NCI-H2227 treated with DMSO at 0.1 percent for 48 hours (cell line): ENCODE measurements at regions not wholly inside any gene's neighbourhood (a gene's known extent, or its start where the extent isn't known, plus 50 kb on each side); places are given as distances from the start of the nearest gene placed in this dataset.

Source experiments
- DNase-seq: peaks from one replicate; lab custom pipeline; 2025; lab: John Stamatoyannopoulos, UW

DNA sequence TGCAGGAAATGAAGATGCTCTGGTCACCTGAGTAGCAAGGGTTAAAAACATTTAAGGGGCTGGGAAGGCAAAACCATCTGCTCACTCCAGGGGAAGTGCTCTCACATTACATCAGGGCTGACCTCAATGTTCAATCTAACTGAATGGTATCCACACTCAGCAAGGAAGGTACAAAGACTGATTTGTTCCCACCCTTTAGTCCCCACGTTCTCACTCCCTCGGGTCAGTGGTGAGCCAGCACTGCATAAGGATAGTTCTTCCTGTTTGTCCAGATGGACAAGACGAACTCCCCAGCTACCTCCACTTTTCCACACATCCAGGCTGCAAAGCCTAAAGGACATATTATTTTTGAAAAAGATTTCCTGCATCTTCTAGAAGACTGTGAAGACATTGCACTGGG, 126.6 kb upstream of the SLC14A2 start:
- no peak for DNase-seq

DNA sequence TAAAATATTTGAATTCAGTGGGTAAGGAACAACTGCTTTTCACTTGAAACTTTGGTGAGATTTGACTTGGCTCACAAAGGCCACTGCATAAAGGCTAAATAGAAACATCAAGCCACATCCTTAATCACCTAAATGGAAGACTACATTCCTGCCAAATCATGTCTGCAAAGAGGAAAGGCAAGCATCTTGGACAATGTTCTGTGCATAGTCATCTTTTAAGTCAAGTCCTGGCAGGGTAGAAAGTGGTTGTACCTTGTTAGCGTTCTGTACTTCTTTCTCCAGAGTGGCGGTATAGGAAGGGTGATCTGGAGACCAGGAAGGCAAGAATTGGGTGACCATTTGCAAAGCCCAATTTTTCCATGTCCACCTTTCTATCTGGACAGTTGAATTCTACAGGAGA, 121.4 kb upstream of the SLC14A2 start:
- no peak for DNase-seq

DNA sequence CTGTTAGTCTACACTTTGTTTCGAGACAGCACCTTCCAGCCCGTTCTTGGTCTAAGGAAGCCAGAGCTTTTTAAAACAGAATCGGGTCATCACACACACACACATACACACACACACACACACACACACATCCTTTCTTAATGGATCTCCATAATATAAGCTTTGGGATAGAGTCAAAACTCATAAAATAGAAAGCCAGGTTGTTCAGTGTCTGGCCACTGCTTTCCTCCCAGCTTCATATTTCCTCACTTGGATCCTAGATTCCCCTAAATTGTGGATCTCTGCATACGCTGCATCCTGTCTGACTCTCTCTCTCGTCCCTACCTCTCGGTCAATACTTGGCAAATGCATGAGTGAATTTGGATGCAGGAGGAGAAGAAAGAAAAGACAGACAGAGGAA, 120.5 kb upstream of the SLC14A2 start:
- no peak for DNase-seq

DNA sequence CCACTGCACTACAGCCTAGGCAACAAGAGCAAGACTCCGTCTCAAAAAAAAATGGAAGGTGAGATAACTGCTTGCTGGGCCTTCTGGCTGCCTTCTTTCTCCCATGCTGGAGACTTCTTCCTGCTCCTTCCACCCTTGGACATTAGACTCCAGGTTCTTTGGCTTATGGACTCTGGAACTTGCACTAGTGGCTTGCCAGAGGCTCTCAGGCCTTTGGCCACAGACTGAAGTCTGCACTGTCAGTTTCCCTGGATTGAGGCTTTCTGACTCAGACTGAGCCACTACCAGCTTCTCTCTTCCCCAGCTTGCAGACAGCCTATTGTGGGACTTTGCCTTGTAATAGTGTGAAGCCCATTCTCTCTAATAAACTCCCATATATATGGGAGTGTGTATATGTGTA, 118.5 kb upstream of the SLC14A2 start:
- no peak for DNase-seq

DNA sequence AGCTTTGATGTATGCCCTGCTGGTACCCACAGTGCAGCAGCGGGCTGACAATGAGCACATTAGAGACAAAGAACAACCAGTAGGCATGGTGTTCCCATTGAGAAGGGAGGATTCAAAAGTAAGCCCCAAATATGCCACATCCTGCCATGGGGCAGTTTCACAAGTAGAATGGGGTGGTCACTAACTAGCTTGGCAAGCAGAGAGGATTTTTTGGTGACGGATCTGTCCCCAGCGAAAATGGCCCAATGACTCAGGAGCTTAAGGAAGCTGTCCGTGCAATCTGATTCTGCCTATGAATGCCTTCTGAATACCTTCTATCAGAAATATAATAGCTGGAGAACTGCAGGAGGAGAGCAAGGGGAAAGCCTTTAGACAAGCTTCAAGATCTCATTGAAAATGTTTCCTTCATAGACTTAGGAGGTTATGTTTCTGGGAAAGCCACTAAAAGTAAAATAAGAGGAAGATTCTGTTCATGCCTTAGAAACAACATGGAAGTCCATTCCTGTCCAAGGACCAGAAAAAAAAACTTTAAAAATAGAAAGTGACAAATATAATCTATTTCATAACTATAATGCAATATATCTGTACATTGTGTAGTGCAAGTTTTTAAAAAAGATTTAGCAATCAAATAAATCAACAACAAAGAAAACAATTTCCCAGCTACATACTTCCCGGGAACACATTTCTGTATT, 117.5 kb upstream of the SLC14A2 start:
- DNase-seq: no peak

DNA sequence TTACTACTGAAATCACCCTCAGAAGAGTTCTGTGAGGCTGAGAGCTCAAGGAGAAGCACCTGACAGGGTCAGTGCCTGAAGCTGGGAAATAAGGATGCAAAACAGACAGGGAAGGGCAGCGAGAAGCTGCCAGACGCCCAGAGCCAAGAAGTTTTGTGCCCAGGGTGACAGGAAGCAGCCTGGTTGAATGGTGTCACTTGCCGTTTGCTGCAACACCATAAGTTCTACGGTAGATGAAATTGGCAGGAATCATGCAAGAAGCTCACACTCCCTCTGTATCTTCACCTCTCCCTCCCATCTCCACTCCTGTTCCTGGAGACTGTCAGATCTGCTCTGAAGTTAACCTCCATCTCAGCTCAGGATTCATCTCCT, 117.0 kb upstream of the SLC14A2 start:
- no peak for DNase-seq

DNA sequence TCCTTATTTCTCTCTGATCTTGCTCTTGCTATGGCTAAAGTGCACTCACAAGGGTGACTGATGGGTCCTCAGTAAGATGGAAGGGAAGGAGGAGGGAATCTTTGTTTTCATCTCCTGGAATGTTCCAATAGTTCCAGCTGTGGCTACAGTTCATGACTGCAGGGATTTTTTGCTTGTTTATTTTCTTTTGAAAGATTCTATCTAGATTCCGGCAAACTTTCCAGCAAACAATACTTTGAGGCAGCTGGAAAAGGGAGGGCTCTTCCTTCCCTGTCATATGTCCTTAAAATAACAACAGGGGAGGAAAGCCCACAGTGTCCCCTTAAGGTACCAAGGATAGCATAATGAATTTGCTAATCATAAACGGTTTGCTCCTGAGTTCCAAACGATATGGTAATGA, 111.3 kb upstream of the SLC14A2 start:
- DNase-seq: no peak

DNA sequence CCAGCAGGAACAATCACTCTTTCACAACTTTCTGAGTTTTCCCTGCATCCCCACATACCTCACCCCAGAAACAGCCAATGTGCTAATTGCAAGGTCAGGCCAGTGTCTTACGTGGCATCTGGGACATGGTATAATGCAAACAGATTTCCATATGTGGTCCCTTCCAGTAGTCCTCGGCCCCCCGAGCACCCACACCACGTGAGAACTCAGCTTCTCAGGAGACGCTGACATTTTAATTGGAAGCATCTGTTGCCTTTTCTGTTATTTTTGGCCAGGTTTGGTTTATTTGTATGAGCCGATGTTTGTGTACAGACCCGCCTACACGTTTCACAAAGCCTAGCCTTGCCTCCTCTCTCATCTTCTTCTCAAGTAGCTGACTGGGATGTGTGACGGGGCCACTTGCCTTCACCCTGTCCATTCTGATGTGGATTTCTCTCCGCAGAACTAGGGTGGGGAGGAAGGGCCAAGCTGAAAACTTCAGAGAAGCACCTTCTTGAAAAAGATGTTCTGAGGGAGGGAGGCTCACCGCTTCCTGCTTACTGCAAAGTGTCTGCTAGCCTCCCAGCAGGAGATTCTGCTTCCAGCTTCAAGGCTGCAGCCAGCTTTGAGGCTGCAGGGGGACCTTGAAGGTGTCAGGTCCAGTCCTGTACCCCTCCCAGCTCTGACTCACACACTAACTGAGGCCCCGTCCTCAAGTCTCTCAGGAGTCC, 109.6 kb upstream of the SLC14A2 start:
- no peak for DNase-seq

DNA sequence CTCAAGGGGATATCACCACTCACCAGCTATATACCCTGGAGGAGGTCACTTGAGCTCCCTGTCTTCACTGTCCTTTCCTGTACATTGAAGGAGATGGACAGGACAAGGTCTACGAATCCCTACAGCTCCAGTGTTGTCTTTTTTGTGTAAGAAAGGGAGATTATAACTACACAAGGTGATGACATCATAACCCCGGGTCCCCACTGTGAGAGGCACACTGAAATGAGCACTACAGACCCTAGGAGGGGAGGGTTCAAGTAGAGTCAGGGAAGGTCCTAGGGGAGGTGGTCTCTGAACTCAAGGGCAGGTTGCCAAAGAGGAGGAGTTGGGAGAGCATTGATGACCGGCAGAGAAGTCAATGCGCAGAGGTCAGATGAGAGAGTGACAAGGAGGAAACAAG, 108.3 kb upstream of the SLC14A2 start:
- no peak for DNase-seq

DNA sequence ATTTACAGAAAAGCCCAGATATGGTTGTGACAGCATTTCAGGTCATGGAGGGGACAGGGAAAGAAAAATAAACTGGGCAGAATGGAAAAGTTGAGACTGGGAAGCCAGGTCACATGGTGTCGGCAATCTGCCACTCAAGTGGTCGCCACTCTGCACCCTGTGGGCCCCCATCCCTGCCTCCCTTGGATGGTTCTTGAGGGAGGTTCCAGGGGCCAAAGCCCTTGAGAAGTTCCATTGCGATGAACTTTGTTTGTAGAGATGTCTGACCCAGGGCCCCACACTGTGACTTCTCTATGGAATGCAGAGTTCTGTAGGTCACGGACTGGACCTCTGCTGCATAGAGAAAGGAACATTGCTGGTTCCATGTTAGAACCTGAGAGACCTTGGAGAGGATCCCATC, 105.7 kb upstream of the SLC14A2 start:
- no peak for DNase-seq

DNA sequence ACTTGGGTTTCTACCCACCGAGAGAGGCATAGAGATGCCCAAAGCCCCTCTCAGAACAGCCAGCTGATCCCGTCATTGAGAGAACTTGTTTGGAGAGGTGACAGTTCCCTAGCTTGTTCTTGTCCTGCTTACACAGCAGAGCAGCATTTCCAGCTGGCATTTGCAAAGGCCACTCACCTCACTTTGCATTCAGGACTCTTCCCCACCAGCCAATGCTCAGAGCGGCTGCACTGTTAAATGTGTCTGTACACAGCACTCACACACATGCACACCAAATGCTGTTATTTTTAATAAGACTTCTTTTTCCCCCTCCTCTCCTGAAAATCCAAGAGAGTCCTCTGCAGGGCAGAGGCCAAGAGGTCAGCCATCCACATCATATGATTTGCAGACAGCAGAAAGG, 104.6 kb upstream of the SLC14A2 start:
- DNase-seq: no peak

DNA sequence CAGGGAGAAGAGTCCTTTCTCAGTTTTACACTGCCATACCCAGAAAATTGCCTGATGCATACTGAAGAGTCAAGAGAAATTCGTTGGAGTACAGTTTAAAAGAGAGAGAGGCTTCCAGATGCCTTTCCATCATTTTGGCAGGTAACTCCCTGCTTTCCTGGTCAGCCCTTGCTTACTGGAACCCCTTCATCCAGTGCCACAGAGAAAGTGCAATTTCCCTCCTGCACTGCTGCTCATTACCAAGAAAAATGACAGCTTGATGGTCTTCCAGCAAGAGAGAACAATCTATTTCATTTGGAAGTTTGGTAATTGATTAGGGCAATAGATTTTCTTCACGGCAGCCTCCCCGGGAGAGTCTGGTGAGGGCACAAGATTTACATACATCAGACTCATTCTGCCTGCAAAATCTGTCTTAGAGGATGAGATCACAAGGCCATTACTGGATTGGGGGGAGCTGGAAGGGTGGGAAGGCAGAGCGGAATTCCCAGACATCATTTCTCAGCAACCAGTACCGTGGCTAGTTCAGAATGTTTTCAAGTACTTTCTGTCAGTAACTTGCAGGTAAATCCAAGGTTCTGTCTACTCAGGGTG, 102.8 kb upstream of the SLC14A2 start:
- DNase-seq: no peak

DNA sequence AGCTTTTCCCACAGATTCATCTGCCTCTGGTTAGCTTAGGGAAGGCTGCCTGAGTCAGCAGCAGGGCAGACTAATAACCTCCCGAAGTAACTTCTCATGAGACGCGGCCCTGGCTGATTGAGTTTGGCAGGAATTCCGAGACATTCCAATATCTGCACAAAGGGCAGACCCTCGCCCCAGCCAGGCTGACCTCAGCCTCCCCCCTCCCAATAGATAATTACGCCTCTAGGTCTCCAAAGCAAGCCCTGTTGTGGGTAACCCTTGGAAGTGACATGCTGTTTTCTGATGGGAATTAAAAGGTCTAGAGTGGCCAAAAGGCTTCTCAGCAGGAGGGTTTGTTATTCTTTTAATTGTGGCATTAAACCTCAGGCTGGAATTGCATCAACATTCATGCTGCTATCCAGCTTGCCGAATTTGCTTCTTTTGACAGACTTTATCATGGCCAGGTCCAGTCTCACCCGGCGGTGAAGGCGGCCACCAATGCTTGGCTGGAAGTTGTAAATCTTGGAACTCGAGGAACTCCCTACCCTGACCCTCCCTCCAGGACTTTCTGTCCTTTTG, 98.0 kb upstream of the SLC14A2 start:
- no peak for DNase-seq

DNA sequence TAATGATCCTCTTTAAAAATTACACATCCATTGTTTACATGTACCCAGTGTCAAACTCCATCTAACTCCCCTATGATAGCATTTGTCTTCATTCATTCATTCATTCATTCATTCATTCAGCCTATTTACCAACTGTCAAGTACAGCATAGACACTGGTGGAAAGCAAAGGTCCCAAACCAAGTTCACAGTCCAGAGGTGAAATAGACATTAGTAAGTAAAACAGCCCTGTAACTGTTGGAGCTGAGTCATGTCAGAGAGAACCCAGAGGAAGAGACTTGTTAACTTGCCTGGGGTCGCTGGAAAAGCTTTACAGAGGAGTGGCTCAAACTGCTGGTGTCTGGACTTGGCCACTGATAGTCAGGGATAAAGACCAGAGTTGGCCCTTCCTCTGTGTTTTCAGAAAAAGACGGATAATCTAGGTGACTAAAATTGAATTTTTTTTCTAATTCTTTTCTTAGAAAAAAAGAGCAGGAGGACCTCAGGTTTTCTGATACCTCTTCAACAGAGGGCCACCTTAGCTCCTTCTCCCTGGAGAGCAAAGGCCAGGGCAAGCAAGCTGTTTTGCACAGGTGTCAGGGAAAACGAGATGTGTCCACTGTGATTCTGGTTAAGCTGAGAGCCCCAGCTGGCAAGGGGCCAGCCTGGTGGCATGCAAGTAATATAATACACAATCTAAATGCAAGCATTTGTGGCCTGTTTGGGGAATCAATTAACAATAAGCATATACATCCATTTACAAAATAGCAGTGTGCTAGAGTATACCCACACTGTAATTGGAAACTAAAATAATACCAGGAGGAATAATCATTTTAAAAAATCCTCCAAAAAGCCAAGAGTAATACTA, 96.7 kb upstream of the SLC14A2 start:
- no peak for DNase-seq

DNA sequence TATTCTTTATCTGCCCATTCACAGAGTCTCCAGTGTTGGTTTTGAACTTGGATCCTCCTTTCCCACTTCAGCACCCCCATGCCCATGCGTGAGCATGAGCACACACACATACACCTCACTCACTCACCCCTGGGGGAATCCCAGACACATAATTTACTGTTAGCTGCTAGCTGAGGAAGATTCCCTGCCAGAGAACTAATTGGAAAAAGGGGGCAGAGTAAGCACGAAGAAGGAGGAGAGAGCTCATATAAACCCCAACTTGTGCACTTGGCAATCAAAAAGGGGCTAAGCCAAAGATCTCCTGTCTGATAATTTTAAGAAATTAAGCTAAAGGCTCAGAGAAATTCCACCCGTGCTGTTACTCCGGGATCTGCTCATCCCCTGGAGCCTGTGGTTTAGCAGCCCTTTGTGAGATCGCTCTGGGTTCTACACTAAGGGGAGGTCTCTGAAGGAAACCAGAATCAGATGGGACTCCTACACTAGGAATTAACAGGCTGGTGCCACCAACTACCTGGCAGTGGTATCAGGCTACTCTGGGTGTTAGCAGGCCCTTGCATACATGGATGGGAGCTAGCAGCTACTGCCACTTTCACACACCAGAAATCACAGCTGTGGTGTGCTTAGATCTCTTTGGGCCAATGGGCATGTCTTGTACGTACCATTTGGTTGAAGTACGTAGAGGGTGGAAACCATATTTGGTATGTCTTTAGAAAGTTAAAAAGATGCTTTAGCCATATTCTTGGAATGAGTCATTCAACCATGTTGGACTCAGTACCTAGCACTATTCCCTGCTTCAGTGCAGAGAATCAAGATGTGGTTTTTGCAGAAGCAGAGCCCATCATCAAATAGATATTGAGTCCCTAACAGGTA, 95.6 kb upstream of the SLC14A2 start:
- no peak for DNase-seq

DNA sequence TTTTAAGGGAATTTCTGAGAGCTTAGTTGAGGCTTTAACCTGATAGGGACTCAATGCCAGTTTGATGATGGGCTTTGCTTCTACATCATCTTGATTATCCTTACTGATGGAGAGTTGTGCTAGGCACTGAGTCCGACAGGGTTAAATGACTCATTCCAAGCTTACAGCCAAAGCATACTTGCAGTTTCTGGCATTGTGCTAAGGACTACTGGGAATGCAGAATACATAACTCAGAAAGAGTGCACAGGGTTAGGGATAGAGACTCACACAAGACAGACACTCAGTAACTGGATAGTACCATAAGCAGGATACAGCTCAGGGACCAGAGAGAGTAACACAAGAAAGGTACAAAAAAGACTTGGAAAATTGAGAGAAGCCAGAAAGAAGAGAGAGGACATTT, 94.1 kb upstream of the SLC14A2 start:
- DNase-seq: no peak

DNA sequence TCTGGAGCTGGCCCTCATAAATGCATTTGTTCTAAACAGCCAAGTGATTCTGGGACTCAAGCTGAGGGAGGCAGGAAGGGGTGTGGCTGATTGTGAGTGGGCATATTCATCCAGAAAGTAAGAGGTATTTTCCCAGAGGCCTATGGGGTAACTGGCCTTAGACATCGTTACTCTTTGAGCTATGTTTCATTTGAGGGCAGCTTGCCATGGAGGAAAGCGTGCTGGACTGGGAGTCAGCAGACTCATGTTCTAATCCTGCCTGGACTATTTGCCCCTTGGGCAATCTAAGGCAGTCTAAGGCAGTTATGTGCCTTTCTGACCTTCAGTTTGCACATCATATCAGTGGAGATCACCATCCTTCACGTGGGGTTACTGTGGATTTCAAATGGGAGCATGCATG, 93.5 kb upstream of the SLC14A2 start:
- no peak for DNase-seq

DNA sequence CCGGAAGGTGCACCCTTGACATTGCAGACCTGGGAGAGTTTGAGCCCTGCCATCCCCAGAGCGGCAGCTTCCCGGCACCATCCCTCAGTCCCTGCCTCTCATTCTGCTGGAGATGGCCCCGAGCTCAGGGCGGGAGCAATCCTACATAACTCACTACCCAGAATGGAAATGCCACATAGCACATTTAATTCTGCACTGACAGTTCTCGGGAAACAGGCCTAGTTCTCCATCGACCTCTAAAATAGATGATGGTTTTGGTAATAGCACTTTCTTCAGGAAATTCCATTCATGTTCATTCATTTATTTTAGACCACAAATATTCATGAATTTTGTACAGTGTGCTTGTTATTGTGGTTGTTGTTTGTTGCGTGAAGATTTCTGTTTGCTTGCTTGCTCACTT, 92.9 kb upstream of the SLC14A2 start:
- DNase-seq: no peak

DNA sequence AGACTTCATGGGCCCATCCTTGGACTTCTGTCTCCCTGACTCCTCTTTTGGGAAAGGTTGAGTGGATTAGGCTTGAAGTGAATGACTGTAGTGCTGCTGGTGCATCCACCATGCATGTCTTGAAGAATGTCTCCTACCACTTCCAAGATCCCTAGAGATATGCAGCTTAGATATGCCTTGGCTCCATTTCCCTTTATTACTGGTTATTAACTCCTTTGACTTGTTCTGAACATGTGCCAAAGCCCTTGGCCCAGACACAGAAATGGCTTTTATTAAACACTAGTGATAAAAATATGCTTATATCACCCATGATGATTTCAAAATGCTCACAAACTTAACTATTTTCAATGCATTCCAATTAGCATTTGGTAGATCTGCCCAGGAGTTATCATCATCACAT, 90.0 kb upstream of the SLC14A2 start:
- no peak for DNase-seq

DNA sequence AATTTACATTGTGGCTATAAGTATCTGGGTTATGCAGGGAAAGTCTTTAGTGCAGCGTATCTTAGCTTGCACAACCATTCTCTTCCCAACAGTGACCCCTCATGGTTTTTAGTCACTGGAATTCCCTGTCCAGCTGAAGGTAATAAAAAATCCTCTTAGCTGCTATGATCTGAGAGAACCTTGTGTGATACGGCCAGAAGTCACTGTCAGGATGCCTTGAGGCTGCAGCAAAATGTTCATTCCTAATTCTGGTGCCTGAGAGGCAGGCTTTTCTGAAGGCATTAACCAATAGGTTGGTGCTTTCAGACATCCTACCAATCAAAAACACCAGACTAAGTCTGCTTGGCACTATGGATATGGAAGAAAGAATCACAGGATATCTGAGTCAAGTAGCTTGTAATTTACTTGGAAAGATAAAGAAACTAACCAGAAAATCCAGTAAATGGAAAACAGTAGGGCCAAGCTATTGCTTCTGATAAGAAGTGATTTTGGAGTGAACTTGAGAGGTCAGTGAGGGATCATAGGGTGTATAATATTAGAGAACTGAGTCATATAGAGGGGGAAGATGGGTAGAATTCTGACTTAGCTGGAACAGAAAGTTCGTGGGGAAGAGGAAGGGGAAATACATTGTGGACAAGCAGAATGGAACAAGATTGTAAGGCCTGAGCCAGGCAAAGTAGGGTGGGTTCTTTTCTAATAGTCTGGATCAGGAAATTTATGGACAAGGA, 89.0 kb upstream of the SLC14A2 start:
- DNase-seq: no peak

DNA sequence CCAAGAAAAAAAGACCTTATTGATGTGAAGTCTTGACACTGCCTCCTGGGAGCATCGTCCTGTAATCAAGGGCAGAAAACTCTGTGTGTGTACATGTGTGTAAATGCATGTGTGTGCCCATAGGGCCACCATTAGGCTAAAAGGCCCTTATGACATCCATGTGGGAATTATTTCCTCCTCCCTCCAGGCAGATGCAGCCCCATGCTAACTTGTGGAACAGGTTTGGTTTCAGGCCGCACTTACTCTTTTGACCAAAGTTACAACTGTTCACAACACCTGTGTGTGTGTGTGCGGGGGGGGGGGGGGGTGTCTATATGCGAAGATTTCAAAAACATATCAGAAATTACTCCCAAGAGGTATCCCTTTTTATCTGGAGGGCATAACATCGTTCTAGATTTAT, 87.4 kb upstream of the SLC14A2 start:
- no peak for DNase-seq
